Dedifferentiated amniotic fluid mesenchymal stem cell (primary cell): ENCODE measurements at regions not wholly inside any gene's neighbourhood (a gene's known extent, or its start where the extent isn't known, plus 50 kb on each side); places are given as distances from the start of the nearest gene placed in this dataset.
"Not testable (repeated sequence)": the region's sequence is repeated elsewhere in the genome, so short reads cannot be mapped to it uniquely, and the experiment has no call there.

Experiments used
- DNase-seq: peaks from one replicate; pipeline ENCODE4 v3.0.0-alpha.2; 2016; ENCODE audit errors: extremely low spot score

DNA sequence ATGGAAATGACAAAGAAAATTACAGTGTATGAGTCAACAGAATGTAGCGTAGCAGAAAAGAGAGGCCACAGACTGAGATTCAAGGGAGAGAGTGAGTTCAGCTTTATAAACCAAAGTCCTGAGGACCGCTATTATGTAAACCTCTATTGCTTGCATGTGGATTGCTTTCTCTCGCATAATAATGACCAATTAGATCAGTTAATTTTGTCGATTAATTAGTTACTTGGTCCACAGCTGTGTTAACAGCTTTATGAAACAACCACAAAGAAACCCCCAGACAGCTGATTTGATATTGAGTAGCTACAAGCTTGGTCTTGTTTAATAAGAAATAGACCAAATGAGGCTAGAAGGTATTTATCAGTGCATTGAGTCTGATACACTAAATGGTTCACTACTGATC is 291.8 kb upstream of the ERCC4 start:
- DNase-seq: no peak

GRCh38 chr16:13629704-13630103 is 290.2 kb upstream of the ERCC4 start:
- DNase-seq: no peak

DNA sequence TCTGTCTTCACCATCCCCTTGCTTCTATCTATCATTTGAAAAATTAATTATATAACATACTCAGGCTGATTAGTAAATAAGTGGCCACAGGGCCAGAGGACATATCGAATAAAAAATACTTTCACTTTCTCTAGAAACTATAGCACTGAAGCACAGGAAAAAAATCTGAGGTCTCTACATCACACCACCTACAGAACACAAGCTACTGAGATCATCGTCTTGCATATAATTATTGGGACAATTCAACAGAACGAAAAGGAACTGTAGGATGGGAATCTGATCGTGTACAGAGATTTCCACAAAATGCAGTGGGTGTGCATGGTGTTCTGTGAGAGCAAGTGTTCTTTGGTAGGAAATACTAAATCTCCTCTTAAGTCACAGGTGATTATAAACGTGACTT is 289.6 kb upstream of the ERCC4 start:
- DNase-seq: no peak

GRCh38 chr16:13631213-13631767 is 288.7 kb upstream of the ERCC4 start:
- no peak for DNase-seq

DNA sequence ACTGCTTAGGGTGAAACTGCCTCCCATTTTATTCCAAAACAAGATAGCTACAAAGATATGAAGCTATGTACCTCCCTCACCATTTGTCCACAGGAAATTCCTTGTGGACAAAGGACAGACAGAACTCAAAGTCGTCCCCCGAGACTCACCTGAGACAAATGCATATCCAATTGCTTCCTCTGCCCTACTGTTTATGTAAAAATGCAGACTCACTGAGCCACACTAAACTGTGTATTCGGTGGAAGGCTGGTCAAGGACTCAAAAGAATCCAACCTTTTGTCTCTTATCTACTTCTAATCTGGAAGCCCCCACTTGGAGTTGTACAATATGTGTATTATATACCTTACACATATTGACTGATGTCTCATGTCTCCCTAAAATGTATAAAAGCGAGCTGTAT is 288.0 kb upstream of the ERCC4 start:
- no peak for DNase-seq

DNA sequence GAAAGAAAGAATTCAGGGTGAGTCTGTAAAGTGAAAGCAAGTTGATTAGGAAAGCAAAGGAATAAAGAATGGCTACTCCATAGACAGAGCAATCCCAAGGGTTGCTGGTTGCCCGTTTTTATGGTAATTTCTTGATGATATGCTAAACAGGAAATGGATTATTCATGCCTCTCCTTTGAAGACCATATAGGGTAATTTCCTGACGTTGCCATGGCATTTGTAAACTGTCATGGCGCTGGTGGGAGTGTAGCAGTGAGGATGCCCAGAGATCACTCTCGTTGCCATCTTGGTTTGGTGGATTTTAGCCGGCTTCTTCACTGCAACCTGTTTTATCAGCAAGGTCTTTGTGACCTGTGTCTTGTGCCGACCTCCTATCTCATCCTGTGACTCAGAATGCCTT is 287.4 kb upstream of the ERCC4 start:
- not testable (repeated sequence) for DNase-seq

DNA sequence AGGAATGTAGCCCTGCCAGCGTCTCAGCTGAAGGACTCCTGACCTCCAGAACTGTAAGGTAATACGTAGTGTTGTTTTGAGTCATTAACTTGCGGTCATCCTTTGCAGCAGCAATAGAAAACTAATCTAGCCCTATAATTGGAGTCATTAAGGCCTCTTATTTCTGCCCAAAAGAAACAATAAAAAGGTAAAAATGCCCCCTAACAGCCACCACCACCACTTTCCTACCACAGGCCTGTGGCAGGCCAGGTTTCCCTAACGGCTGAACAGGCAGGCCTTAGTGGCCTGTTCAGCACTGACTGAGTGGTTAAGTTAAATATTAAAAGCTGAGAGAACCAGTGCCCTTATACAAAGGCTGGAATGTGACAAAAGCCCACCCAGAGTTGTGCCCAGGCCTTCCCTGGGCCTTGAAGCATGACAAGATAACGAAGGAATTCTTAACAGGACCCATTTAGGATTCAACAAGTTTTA is 286.5 kb upstream of the ERCC4 start:
- no peak for DNase-seq

DNA sequence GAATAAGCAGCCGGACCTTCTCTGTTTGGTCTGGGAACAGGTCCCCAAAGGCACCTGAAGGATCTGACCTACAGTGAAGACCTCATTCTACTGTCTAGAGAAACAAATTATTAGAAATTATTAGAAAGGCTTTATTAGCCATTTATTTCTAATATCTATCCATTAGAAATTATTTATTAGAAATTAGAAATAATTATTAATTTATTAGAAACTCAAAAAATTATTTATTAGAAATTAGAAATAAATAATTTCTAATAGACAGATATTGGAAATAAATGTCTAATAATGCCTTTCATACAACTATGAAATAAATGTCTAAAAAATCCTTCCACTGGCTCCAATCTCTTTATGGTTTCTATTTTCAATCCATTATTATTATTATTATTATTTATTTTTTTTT is 285.7 kb upstream of the ERCC4 start:
- DNase-seq: no peak

- no peak for DNase-seq
Observed at GRCh38 chr16:13634959-13635358, 285.0 kb upstream of the ERCC4 start.

- no peak for DNase-seq
Observed at GRCh38 chr16:13638218-13638617, 281.7 kb upstream of the ERCC4 start.

DNA sequence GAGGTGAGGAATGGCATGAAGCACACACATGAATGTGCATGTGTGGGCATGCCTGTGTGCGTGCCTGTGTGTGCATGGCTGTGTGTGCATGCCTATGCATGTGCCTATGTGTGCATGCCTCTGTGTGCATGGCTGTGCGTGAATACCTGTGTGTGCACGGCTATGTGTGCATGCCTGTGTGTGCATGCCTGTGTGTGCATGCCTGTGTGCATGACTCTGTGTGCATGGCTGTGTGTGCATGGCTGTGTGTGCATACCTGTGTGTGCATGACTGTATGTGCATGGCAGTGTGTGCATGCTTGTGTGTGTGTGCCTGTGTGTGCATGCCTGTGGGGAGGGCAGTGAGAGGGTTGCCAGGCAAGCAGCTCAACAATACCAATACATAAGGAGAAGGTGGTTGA is 276.5 kb upstream of the ERCC4 start:
- no peak for DNase-seq

DNA sequence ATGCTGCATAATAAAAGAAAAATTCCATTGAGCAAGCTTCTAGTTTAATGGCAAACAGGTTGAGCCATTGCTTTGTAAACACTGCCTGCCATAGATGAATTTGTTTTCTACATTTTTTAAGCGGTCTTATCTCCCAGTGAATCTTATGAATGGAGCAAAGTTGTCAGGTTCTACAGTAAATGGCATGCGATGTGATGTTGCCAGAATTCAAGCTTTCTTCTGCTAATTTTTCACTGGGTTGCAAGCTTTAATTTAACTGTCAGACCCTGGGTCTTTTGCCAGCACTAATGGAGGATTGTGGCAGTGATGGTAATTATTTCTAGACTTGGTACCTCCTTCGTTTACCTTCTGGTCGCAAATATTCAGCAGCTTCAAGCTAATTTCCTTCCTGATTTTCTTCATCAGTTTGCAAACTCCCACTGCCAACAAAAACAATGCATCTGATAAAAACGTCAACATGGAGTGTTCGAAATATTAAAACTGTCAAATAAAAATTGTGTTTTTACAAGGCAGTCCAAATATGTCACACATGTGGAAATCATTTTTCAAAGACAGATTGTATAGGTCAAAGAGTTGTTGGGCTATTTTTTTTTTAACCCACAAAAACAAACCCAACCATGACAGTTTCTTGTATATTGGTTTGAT is 274.2 kb upstream of the ERCC4 start:
- no peak for DNase-seq

DNA sequence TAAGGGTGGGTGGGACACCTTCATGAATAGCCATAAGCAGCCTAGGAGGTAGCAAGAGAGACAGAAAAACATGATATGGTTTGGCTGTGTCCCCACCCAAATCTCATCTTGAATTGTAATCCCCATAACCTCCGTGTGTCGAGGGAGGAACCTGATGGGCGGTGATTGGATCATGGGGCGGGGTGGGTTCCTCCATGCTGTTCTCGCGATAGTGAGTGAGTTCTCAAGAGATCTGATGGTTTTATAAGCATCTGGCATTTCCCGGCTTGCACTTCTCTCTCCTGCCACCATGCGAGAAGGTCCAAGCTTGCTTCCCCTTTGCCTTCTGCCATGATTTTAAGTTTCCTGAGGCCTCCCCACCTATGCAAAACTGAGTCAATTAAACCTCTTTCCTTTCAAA is 259.1 kb upstream of the ERCC4 start:
- DNase-seq: no peak

GRCh38 chr16:13665876-13666275 is 254.1 kb upstream of the ERCC4 start:
- no peak for DNase-seq

- no peak for DNase-seq
Observed at GRCh38 chr16:13672196-13672595, 247.8 kb upstream of the ERCC4 start.

- DNase-seq: no peak
Observed at GRCh38 chr16:13680021-13680889, 239.7 kb upstream of the ERCC4 start.

GRCh38 chr16:13684819-13685563 is 235.0 kb upstream of the ERCC4 start:
- DNase-seq: no peak

DNA sequence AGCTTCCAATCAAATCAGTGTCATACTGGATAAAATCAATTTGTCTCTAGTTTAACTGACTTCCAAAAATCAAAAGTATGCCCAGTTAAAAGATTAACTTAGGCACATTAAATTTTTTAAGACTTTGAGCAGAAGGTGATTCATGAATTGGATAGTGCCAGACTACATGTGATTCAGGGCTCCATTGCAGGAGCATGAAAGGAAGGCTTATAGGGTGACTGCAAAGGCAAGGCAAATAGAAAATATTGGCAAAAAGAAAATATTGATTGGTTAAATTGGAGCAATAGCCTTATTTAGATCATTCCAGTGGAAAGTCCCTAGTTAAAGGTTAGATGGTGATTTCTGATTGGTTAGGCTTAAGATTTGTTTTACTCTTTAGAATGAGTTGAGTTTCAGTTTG is 223.9 kb upstream of the ERCC4 start:
- no peak for DNase-seq

GRCh38 chr16:13697013-13697412 is 222.9 kb upstream of the ERCC4 start:
- no peak for DNase-seq

GRCh38 chr16:13697568-13697967 is 222.4 kb upstream of the ERCC4 start:
- DNase-seq: no peak

DNA sequence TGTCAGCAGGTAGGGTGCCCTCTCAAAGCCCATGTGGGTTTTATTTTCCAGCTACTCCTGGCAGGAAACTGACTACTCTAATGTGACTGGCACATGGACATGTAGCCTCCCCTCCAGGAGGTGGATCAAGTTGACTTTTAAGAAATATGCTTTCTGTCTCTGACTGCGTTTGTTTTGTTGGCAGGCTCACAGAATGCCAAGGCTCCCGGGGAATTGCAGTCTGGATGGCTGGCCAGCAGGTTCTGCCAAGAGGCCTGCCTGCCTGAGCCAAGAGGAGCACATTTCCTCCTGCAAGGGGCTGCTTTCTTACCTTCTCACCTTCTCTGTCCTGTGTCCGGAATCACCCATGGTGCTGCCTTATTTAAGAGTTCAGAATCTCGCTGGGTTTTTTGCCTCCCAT is 217.3 kb upstream of the ERCC4 start:
- DNase-seq: no peak
